GM12873 (cell line): ENCODE measurements at regions not wholly inside any gene's neighbourhood (a gene's known extent, or its start where the extent isn't known, plus 50 kb on each side); places are given as distances from the start of the nearest gene placed in this dataset.

ENCODE experiments used
- CTCF ChIP-seq: IDR thresholded peaks from 2 replicates; pipeline ENCODE4 v1.5.1; 2012; ENCODE audit warnings: low read depth, mild to moderate bottlenecking, moderate library complexity, low read length, control low read depth; ENCODE audit not compliant: insufficient read depth; ENCODE audit errors: missing control alignments

DNA sequence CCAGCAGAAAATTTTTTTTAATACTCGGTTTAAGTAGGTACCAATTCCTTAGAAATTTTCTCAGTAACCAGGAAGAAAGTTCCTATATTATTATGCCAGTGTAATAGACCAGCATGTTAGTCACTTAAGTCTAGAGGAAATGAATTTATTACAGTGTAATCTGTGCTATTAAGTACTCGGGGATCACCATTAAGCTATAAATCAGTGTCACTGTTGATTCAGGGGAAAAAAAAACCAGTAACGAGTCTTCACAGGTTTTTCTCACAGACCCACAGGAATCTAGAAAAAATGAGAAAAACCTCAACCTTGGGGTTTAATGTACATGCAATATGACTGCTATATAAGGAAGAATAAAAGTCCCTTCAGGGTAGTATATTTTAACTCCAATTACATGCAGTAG lies 138.3 kb upstream of the IL1RAPL2 start:
- no peak for TF ChIP-seq CTCF

DNA sequence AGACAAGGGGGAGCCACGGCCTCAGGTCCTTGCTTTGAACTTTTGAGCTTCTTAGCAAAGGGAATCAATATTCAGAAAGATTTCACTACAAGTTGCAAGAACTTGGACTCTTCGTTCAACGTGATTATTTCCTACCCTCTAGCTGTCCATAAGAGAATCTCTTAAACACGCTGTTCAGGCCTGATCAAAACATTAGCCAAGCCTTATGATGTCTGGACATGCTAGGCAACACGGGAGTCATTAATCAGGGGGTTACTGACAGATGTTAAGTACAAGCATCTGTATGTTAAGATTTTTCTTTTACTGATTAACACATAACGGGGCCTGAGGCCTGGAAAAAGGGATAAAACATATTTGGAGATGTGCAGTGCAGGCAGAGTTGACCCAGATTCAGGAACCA lies 138.9 kb upstream of the IL1RAPL2 start:
- no peak for TF ChIP-seq CTCF

GRCh38 chrX:104420907-104421306 lies 145.1 kb upstream of the IL1RAPL2 start:
- no peak for TF ChIP-seq CTCF

- TF ChIP-seq CTCF, result no peak
Measured at GRCh38 chrX:104419926-104420325, 146.1 kb upstream of the IL1RAPL2 start.

DNA sequence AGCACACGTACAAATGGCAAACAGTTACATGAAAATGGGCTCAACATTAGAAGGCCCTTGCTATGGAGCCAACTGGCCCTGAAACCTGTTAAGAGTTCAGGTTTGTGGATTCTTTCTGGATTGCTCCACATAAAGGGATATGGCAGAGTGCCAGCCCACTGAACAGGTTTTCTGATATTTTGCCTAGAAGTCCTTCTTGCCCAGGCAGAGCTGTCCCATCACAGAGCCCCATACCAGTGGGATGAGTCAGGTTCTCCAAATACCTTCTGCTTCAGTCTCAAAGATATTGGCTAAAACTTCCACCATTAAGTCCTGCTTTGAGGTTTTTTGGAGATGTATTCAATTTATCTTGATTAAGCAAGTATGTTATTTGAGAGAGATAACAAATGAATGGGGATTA lies 146.8 kb upstream of the IL1RAPL2 start:
- no peak for TF ChIP-seq CTCF

DNA sequence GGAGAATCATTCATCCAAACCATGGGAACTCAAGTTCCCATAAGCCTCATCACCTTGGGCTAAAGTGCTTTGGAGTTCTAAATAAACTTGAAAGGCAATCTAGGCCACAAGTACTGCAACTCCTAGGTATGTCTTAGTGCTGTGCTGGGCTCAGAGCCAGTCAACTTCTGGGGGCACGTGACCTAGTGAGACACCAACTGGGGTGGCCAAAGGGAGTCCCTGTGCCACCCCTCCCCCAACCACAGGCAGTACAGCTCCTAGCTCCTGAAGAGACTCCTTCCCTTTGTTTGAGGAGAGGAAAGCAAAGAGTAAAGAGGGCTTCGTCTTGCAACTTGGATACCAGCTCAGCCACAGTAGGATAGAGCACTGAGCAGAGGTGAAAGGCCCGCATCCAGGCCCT lies 154.2 kb upstream of the IL1RAPL2 start:
- no peak for TF ChIP-seq CTCF

DNA sequence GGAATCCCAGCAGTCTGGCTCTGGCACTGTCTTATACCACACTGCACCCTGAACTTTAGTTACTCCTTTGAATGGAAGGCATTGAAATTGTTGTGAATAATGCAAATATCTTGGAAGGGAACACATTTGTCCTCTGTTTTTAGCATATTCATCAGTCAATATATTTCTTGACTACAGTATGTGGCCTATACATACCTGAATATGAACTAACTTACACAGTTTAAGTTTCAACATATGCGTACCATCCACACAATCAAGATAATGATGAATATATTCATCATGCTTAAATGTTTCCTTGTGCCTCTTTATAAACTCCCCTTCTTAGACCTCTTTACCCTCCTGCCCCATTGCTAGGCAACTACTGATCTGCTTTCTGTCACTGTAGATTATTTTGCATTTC lies 145.7 kb upstream of the ESX1 start:
- TF ChIP-seq CTCF, result no peak

- no peak for TF ChIP-seq CTCF
Measured at GRCh38 chrX:104392350-104392749, 137.6 kb upstream of the ESX1 start.
